ENCODE measurements at regions not wholly inside any gene's neighbourhood (a gene's known extent, or its start where the extent isn't known, plus 50 kb on each side); places are given as distances from the start of the nearest gene placed in this dataset.

DNA sequence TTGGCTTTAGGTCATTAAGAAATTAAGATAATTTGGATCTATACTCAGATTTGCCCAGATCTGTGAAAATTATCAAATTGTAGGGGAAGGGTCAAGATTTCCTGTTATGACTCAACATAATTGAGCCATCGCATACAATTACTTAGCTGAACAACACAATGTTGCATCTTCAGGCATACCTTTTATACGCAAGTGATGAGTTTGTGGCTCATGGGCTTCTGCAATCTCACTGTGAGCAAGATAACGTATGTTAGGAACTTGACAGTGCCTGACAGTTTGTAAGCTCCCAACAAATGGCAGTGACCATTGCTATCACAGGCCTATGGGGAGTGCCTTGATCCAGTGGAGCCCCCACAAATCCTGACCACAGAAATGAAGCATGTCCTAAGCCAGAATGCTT is 199.7 kb downstream of the BCAT1 start:
- Histone ChIP-seq H3K9me3 (replicated peaks; ENCODE audit: control insufficient read depth, insufficient read depth, low read depth, low read length) (no peaks in the 10 kb centered on the region), H4K20me1 (replicated peaks; ENCODE audit: control insufficient read depth, insufficient read depth, low read length) (no peaks in the 10 kb centered on the region), H3K36me3 (ENCODE audit: control insufficient read depth, insufficient read depth, low read length) (no peaks in the 10 kb centered on the region), H3K4me1 (replicated peaks in 1 of 2; ENCODE audit: control insufficient read depth in 2 of 2, insufficient read depth in 2 of 2, low read length in 2 of 2) (peaks cover 0 to 7% of the 10 kb centered on the region in 2 experiments; a peak in 2 of 5 replicates), H3K9me1 (ENCODE audit: control insufficient read depth, insufficient read depth, low read length) (no peaks in the 10 kb centered on the region), H3K27me3 (ENCODE audit: control insufficient read depth in 2 of 2, insufficient read depth in 2 of 2, low read length in 2 of 2) (no peaks in the 10 kb centered on the region), H2AFZ (ENCODE audit: low read depth, low read length) (no peak overlapping the region), H3K27ac (ENCODE audit: extremely low read depth, low read depth, low read length) (no peak overlapping the region), H3K79me2 (ENCODE audit: control insufficient read depth, insufficient read depth, low read length) (no peaks in the 10 kb centered on the region), H3K4me2 (ENCODE audit: insufficient read depth, low read length) (no peak overlapping the region), H3K9ac (ENCODE audit: insufficient read depth in 1 of 2, low read depth in 2 of 2, low read length in 2 of 2) (no peak overlapping the region), H3K4me3 (no peak overlapping the region)
- ChIA-PET POLR2A (no interaction called here), CTCF (ENCODE audit: low intra/inter-chr PET ratio) (no interaction called here)
- FAIRE-seq (peak; percentile 80), ATAC-seq (no peak), DNase-seq (ENCODE audit: extremely low read depth in 1 of 4, low spot score in 3 of 4) (peak in 1 of 4 experiments; percentile 7)
- TF ChIP-seq TGIF2 (CRISPR knock-in tag; IDR thresholded peaks at IDR 0.05), result no peak
- intact Hi-C loops (cut with micrococcal nuclease) (no loop called here), in situ Hi-C loops (cut with MboI) (no loop called here)
- 42% methylated on average over 3 of the region's 3 CpGs for WGBS (ENCODE audit: insufficient coverage, low coverage, missing lambda C conversion rate)
- BruUV-seq (replicated peaks), result no TSS peak

DNA sequence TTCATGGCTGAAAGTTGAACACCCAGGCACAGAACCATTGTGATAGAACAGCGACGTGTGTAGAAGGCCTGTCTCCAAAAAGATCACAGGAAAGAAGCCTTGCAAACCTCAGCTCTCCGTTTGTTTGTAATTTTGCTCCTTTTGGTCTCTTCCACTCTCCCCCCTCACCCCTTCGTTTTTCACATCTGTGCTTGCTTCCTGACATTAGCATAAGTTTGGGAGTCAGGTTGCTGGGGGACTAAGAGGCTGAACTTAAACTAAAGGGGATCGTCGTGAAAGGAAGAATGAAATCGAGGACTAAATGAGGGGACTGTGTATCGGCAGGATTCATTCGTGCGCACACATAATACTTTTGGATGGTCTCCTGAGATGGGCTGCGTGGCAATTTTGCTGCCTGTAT is 200.6 kb downstream of the BCAT1 start:
- WGBS (ENCODE audit: insufficient coverage, low coverage, missing lambda C conversion rate), result 55% methylated on average over 11 of the region's 11 CpGs
- BruUV-seq (replicated peaks), result no TSS peak
- FAIRE-seq (no peak), ATAC-seq (no peak), DNase-seq (ENCODE audit: extremely low read depth in 1 of 4, low spot score in 3 of 4) (no peak)
- no peak overlapping the region for H3K9ac ChIP-seq (ENCODE audit: insufficient read depth in 1 of 2, low read depth in 2 of 2, low read length in 2 of 2)
- H2AFZ ChIP-seq (ENCODE audit: low read depth, low read length), result peak overlapping the region; percentile 46; the same call in 1 of the 2 replicates
- H3K9me3 ChIP-seq (replicated peaks; ENCODE audit: control insufficient read depth, insufficient read depth, low read depth, low read length), result no peaks in the 10 kb centered on the region
- no peaks in the 10 kb centered on the region for H3K9me1 ChIP-seq (ENCODE audit: control insufficient read depth, insufficient read depth, low read length)
- H3K36me3 ChIP-seq (ENCODE audit: control insufficient read depth, insufficient read depth, low read length), result no peaks in the 10 kb centered on the region
- no peak overlapping the region for H3K4me3 ChIP-seq
- TF ChIP-seq, protein P1, sequence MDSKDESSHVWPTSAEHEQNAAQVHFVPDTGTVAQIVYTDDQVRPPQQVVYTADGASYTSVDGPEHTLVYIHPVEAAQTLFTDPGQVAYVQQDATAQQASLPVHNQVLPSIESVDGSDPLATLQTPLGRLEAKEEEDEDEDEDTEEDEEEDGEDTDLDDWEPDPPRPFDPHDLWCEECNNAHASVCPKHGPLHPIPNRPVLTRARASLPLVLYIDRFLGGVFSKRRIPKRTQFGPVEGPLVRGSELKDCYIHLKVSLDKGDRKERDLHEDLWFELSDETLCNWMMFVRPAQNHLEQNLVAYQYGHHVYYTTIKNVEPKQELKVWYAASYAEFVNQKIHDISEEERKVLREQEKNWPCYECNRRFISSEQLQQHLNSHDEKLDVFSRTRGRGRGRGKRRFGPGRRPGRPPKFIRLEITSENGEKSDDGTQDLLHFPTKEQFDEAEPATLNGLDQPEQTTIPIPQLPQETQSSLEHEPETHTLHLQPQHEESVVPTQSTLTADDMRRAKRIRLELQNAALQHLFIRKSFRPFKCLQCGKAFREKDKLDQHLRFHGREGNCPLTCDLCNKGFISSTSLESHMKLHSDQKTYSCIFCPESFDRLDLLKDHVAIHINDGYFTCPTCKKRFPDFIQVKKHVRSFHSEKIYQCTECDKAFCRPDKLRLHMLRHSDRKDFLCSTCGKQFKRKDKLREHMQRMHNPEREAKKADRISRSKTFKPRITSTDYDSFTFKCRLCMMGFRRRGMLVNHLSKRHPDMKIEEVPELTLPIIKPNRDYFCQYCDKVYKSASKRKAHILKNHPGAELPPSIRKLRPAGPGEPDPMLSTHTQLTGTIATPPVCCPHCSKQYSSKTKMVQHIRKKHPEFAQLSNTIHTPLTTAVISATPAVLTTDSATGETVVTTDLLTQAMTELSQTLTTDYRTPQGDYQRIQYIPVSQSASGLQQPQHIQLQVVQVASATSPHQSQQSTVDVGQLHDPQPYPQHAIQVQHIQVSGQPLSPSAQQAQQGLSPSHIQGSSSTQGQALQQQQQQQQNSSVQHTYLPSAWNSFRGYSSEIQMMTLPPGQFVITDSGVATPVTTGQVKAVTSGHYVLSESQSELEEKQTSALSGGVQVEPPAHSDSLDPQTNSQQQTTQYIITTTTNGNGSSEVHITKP (IDR thresholded peaks at IDR 0.05; ENCODE audit: partially characterized antibody), result peak; percentile 49
- TF ChIP-seq KLF6 (CRISPR knock-in tag; IDR thresholded peaks at IDR 0.05; ENCODE audit: borderline replicate concordance) (no peak), ERF (CRISPR knock-in tag; IDR thresholded peaks at IDR 0.05) (no peak), TAF7 (tag; IDR thresholded peaks at IDR 0.05) (no peak)
- intact Hi-C loops (cut with micrococcal nuclease) (no loop called here), in situ Hi-C loops (cut with MboI) (no loop called here)
- H3K79me2 ChIP-seq (ENCODE audit: control insufficient read depth, insufficient read depth, low read length), result no peaks in the 10 kb centered on the region
- no peak overlapping the region for H3K27ac ChIP-seq (ENCODE audit: extremely low read depth, low read depth, low read length)
- ChIA-PET POLR2A (no interaction called here), CTCF (ENCODE audit: low intra/inter-chr PET ratio) (no interaction called here)
- peaks cover 5 to 13% of the 10 kb centered on the region in 2 experiments; a peak in 4 of 5 replicates for H3K4me1 ChIP-seq (replicated peaks in 1 of 2; ENCODE audit: control insufficient read depth in 2 of 2, insufficient read depth in 2 of 2, low read length in 2 of 2)
- H3K27me3 ChIP-seq (ENCODE audit: control insufficient read depth in 2 of 2, insufficient read depth in 2 of 2, low read length in 2 of 2), result no peaks in the 10 kb centered on the region
- no peak overlapping the region for H3K4me2 ChIP-seq (ENCODE audit: insufficient read depth, low read length)
- H4K20me1 ChIP-seq (replicated peaks; ENCODE audit: control insufficient read depth, insufficient read depth, low read length), result no peaks in the 10 kb centered on the region
